WTC11 (cell line): ENCODE measurements at regions not wholly inside any gene's neighbourhood (a gene's known extent, or its start where the extent isn't known, plus 50 kb on each side); places are given as distances from the start of the nearest gene placed in this dataset.

ENCODE experiments used
- ETV6 ChIP-seq: sonication (generic); formaldehyde crosslinking; IDR thresholded peaks from 2 replicates; pipeline ENCODE4 v1.8.1; 2022; ENCODE audit warnings: mild to moderate bottlenecking, missing genetic modification reagents
- NFYB ChIP-seq: sonication (generic); formaldehyde crosslinking; conservative IDR thresholded peaks from 2 replicates; pipeline ENCODE4 v1.8.0; 2022; ENCODE audit warnings: low read depth, missing genetic modification reagents
- SP1 ChIP-seq: sonication (generic); formaldehyde crosslinking; conservative IDR thresholded peaks from 2 replicates; pipeline ENCODE4 v1.8.1; 2022; ENCODE audit warnings: missing genetic modification reagents
- ZNF121 ChIP-seq: sonication (generic); formaldehyde crosslinking; IDR thresholded peaks from 2 replicates; pipeline ENCODE4 v1.8.0; 2023; ENCODE audit warnings: missing genetic modification reagents
- ZNF138 ChIP-seq: sonication (generic); formaldehyde crosslinking; conservative IDR thresholded peaks from 2 replicates; pipeline ENCODE4 v1.8.1; 2022; ENCODE audit warnings: mild to moderate bottlenecking, moderate library complexity, missing genetic modification reagents
- ZNF423 ChIP-seq: fragments of 250-450 bp; sonication (Bioruptor Pico); IDR thresholded peaks from 2 replicates; pipeline ENCODE4 v2.1.2; 2022; ENCODE audit warnings: mild to moderate bottlenecking, moderate library complexity
- TF ChIP-seq, protein P1 (sequence below): sonication (generic); formaldehyde crosslinking; conservative IDR thresholded peaks from 2 replicates; pipeline ENCODE4 v1.8.1; 2022; ENCODE audit warnings: mild to moderate bottlenecking, missing genetic modification reagents
- TF ChIP-seq, protein P2 (sequence below): sonication (generic); formaldehyde crosslinking; IDR thresholded peaks from 2 replicates; pipeline ENCODE4 v1.8.1; 2022; ENCODE audit warnings: missing genetic modification reagents, borderline replicate concordance
- TF ChIP-seq, protein P3 (sequence below): fragments of 200-600 bp; IDR thresholded peaks from 2 replicates; pipeline ENCODE4 v1.8.0; 2022; ENCODE audit warnings: antibody characterized with exemption
- TF ChIP-seq, protein P4 (sequence below): sonication (generic); formaldehyde crosslinking; IDR thresholded peaks from 2 replicates; pipeline ENCODE4 v1.8.1; 2023; ENCODE audit warnings: mild to moderate bottlenecking, missing genetic modification reagents
- TF ChIP-seq, protein P5 (sequence below): sonication (generic); formaldehyde crosslinking; IDR thresholded peaks from 2 replicates; pipeline ENCODE4 v1.8.1; 2022; ENCODE audit warnings: low read depth, missing genetic modification reagents, borderline replicate concordance

DNA sequence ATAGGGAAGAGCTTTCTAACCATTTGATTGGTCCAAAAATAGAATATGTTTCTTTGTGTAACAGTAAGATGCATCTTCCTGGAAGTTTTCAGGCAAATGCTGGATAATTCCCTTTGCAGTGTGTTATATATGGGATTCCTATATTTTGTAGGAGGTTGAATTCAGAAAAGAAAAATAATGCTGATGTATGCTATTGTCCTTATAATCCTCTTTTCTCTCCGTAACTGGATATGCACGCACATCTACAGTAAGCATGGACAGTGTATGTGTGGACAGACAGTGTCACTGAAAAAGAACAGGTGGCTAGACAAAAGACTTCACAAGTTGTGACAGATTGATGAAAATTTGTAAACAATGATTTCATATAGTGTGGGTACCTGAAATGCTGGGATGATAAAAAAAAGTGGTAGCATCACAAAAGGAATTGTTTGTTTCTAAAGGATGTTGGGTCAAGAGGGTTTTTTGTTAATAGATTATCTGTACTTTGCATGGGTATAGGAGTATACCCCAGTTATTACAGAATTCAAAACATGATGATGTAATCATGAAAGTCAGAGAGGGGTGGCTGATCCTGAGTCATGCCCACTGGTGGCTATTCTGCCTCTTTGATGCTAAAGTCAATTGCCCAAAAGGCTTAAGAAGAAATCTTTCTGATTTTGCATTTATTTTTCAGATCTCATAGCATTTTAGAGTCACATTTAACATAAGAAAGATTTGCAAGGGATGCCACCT is 160.7 kb upstream of the TMTC1 start:
- TF ChIP-seq, protein P1, sequence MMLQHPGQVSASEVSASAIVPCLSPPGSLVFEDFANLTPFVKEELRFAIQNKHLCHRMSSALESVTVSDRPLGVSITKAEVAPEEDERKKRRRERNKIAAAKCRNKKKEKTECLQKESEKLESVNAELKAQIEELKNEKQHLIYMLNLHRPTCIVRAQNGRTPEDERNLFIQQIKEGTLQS (CRISPR knock-in tag), result no peak
- TF ChIP-seq, protein P2, sequence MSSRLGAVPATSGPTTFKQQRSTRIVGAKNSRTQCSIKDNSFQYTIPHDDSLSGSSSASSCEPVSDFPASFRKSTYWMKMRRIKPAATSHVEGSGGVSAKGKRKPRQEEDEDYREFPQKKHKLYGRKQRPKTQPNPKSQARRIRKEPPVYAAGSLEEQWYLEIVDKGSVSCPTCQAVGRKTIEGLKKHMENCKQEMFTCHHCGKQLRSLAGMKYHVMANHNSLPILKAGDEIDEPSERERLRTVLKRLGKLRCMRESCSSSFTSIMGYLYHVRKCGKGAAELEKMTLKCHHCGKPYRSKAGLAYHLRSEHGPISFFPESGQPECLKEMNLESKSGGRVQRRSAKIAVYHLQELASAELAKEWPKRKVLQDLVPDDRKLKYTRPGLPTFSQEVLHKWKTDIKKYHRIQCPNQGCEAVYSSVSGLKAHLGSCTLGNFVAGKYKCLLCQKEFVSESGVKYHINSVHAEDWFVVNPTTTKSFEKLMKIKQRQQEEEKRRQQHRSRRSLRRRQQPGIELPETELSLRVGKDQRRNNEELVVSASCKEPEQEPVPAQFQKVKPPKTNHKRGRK, result no peak
- TF ChIP-seq, protein P3, sequence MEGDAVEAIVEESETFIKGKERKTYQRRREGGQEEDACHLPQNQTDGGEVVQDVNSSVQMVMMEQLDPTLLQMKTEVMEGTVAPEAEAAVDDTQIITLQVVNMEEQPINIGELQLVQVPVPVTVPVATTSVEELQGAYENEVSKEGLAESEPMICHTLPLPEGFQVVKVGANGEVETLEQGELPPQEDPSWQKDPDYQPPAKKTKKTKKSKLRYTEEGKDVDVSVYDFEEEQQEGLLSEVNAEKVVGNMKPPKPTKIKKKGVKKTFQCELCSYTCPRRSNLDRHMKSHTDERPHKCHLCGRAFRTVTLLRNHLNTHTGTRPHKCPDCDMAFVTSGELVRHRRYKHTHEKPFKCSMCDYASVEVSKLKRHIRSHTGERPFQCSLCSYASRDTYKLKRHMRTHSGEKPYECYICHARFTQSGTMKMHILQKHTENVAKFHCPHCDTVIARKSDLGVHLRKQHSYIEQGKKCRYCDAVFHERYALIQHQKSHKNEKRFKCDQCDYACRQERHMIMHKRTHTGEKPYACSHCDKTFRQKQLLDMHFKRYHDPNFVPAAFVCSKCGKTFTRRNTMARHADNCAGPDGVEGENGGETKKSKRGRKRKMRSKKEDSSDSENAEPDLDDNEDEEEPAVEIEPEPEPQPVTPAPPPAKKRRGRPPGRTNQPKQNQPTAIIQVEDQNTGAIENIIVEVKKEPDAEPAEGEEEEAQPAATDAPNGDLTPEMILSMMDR, result no peak
- TF ChIP-seq ZNF138 (CRISPR knock-in tag) (no peak), ZNF121 (CRISPR knock-in tag) (no peak), ZNF423 (CRISPR knock-in tag) (no peak), NFYB (no peak), SP1 (CRISPR knock-in tag) (no peak), ETV6 (CRISPR knock-in tag) (no peak)
- TF ChIP-seq, protein P4, sequence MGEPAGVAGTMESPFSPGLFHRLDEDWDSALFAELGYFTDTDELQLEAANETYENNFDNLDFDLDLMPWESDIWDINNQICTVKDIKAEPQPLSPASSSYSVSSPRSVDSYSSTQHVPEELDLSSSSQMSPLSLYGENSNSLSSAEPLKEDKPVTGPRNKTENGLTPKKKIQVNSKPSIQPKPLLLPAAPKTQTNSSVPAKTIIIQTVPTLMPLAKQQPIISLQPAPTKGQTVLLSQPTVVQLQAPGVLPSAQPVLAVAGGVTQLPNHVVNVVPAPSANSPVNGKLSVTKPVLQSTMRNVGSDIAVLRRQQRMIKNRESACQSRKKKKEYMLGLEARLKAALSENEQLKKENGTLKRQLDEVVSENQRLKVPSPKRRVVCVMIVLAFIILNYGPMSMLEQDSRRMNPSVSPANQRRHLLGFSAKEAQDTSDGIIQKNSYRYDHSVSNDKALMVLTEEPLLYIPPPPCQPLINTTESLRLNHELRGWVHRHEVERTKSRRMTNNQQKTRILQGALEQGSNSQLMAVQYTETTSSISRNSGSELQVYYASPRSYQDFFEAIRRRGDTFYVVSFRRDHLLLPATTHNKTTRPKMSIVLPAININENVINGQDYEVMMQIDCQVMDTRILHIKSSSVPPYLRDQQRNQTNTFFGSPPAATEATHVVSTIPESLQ (CRISPR knock-in tag), result no peak
- TF ChIP-seq, protein P5, sequence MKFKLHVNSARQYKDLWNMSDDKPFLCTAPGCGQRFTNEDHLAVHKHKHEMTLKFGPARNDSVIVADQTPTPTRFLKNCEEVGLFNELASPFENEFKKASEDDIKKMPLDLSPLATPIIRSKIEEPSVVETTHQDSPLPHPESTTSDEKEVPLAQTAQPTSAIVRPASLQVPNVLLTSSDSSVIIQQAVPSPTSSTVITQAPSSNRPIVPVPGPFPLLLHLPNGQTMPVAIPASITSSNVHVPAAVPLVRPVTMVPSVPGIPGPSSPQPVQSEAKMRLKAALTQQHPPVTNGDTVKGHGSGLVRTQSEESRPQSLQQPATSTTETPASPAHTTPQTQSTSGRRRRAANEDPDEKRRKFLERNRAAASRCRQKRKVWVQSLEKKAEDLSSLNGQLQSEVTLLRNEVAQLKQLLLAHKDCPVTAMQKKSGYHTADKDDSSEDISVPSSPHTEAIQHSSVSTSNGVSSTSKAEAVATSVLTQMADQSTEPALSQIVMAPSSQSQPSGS (CRISPR knock-in tag), result no peak
